Lung (tissue), 11 donors: ENCODE measurements at regions not wholly inside any gene's neighbourhood (a gene's known extent, or its start where the extent isn't known, plus 50 kb on each side); places are given as distances from the start of the nearest gene placed in this dataset.
A peak's percentile ranks its signal among the peaks of the same experiment; 100 is the strongest.

ENCODE experiments used
- ATAC-seq: fragments of 200-7000 bp; cut with Tn5 transposase; one replicate; pipeline ENCODE4 v1.9.1; 2020; ENCODE audit warnings: moderate number of reproducible peaks; ENCODE audit not compliant: insufficient read depth, low FRiP score
- DNase-seq, 3 donors: peaks; one replicate each; pipeline ENCODE4 v3.0.0-alpha.2; 2013 to 2017
- H3K27ac ChIP-seq, 2 donors: one replicate each; pipeline ENCODE4 v1.5.1; 2013; ENCODE audit warnings: mild to moderate bottlenecking in 2 of 2, moderate library complexity in 2 of 2, control low read depth in 1 of 2, inconsistent platforms in 1 of 2, low read depth in 1 of 2, low read length in 1 of 2
- H3K27me3 ChIP-seq, 3 donors: one replicate each; pipeline ENCODE4 v1.5.1; 2013; ENCODE audit warnings: low read length in 2 of 3; ENCODE audit not compliant: control insufficient read depth in 3 of 3, insufficient read depth in 3 of 3
- H3K36me3 ChIP-seq, 4 donors: one replicate each; pipeline ENCODE4 v1.5.1; 2013; ENCODE audit warnings: low read length in 4 of 4, mild to moderate bottlenecking in 1 of 4, moderate library complexity in 1 of 4; ENCODE audit not compliant: control insufficient read depth in 4 of 4, insufficient read depth in 4 of 4
- H3K4me1 ChIP-seq, 5 donors: one replicate each; pipeline ENCODE4 v1.5.1; 2013; ENCODE audit warnings: low read length in 5 of 5, mild to moderate bottlenecking in 2 of 5, moderate library complexity in 1 of 5; ENCODE audit not compliant: control insufficient read depth in 5 of 5, insufficient read depth in 5 of 5
- H3K4me3 ChIP-seq: one replicate; pipeline ENCODE4 v1.5.1; 2013; ENCODE audit warnings: mild to moderate bottlenecking, control low read depth, moderate library complexity
- H3K9ac ChIP-seq, 2 donors: one replicate each; pipeline ENCODE4 v1.5.1; 2013; ENCODE audit warnings: low read length in 2 of 2, control low read depth in 1 of 2; ENCODE audit not compliant: insufficient read depth in 1 of 2
- H3K9me3 ChIP-seq, 4 donors: one replicate each; pipeline ENCODE4 v1.5.1; 2013; ENCODE audit warnings: low read length in 3 of 4, mild to moderate bottlenecking in 1 of 4, moderate library complexity in 1 of 4; ENCODE audit not compliant: control insufficient read depth in 4 of 4, insufficient read depth in 3 of 4
- WGBS, 2 donors: extraction: QIAGEN DNeasy Blood & Tissue Kit; methylation state at CpG; one replicate each; pipeline ENCODE4 v1.1.7; 2013; 5-methylcytosine and 5-hydroxymethylcytosine counted together
- TF ChIP-seq, protein P1 (sequence below): IDR thresholded peaks from 2 replicates; pipeline ENCODE4 v1.5.1; 2012; ENCODE audit warnings: mild to moderate bottlenecking; ENCODE audit errors: control extremely low read depth, extremely low read depth
- donor health status: control.
- donor health status: control.
- donor health status: Bipolar disorder and iron deficiency.
- donor health status: healthy.
- donor health status: DM: yes; HTN: yes; CAD: no.

DNA sequence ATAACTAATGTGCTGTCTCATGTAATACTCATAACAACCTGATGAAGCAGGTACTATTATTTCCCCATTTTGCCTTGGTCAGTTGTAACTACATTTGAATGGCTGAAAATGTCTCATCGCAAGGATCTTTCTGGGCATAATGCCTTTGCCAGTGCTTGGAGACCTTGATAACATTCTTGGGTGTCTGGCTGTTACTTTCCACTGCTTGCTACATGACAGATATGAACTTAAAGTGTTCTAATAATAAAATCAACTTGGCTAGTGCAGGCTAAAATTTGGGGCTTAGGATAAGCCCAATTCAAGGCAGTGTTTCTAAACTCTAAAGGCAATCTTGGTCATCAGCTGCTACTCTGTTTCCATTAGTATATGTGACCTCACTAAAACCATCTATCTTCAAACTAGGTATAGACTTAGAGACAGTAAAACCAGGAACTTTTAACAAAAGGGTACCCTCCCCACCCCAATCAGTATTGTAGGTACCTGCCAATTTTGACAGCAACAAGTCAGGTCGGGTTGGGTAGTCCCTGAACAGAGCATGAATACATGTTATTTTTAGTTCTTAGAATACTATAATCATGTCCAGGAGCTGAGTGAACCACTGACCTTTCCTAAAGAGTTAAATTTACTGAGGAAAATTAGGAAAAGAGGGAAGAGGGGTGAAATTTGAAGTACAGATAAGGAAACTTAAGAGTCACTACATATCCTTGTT is 68.2 kb upstream of the AHR start:
- DNase-seq (no peak), ATAC-seq (no peak)
- peaks cover 0 to 12% (median 0%) of the 10 kb centered on the region in 5 donors for H3K4me1 ChIP-seq
- no peaks in the 10 kb centered on the region for H3K36me3 ChIP-seq
- H3K4me3 ChIP-seq: no peak overlapping the region
- H3K27me3 ChIP-seq: no peaks in the 10 kb centered on the region
- WGBS, 2 donors: 85 to 87% methylated on average over 2 of the region's 2 CpGs
- H3K9ac ChIP-seq: no peak overlapping the region
- H3K9me3 ChIP-seq: no peaks in the 10 kb centered on the region
- TF ChIP-seq, protein P1, sequence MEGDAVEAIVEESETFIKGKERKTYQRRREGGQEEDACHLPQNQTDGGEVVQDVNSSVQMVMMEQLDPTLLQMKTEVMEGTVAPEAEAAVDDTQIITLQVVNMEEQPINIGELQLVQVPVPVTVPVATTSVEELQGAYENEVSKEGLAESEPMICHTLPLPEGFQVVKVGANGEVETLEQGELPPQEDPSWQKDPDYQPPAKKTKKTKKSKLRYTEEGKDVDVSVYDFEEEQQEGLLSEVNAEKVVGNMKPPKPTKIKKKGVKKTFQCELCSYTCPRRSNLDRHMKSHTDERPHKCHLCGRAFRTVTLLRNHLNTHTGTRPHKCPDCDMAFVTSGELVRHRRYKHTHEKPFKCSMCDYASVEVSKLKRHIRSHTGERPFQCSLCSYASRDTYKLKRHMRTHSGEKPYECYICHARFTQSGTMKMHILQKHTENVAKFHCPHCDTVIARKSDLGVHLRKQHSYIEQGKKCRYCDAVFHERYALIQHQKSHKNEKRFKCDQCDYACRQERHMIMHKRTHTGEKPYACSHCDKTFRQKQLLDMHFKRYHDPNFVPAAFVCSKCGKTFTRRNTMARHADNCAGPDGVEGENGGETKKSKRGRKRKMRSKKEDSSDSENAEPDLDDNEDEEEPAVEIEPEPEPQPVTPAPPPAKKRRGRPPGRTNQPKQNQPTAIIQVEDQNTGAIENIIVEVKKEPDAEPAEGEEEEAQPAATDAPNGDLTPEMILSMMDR: no peak
- H3K27ac ChIP-seq: peak overlapping the region in 1 of 2 donors; percentile 83

DNA sequence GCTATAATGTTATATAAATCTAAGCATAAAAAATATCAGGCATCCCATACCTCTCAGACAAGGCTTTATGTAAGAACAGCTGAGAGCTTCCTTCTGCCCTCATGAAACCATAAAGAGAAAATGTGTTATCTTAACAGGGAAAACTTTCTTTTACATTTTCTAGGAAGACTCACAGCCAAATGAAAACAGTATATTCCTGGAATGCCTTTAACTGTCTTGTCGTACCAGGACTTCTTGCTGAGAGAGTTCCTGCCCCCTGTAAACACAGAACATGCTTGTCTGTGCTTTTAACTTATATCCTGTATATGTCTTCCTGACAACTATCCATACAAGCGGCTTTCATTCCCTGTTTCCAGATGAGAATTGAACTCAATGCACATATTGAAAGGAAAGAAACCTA is 64.8 kb upstream of the AHR start:
- H3K4me1 ChIP-seq: peaks cover 0 to 9% (median 0%) of the 10 kb centered on the region in 5 donors
- 56 to 58% methylated on average over 2 of the region's 2 CpGs for WGBS, 2 donors
- TF ChIP-seq, protein P1: no peak
- no peaks in the 10 kb centered on the region for H3K9me3 ChIP-seq
- H3K27ac ChIP-seq: peak overlapping the region in 1 of 2 donors; percentile 16
- no peaks in the 10 kb centered on the region for H3K27me3 ChIP-seq
- ATAC-seq (no peak), DNase-seq (no peak)
- no peak overlapping the region for H3K4me3 ChIP-seq
- no peaks in the 10 kb centered on the region for H3K36me3 ChIP-seq
- no peak overlapping the region for H3K9ac ChIP-seq

DNA sequence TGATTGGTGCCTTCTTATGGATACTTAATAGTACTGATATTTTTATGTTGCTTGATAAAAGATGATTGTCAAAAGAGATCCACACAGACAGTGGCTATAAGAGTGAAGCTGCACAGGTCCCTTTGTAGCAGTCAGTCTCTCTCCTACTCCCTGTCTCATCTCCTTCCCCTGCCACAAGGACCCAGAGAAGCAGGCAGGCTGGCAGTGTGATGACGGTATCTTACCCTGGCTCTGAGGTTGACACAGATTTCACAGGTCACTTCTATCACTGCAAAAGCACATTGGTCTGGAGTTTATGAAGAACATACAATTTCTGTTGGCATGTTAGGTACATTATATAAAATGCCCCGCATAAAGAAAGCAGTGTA is 64.4 kb upstream of the AHR start:
- 33 to 74% methylated on average over 2 of the region's 2 CpGs for WGBS, 2 donors
- Histone ChIP-seq H3K9me3 (no peaks in the 10 kb centered on the region), H3K4me1 (peaks cover 0 to 9% (median 0%) of the 10 kb centered on the region in 5 donors), H3K9ac (no peak overlapping the region), H3K4me3 (no peak overlapping the region), H3K36me3 (no peaks in the 10 kb centered on the region), H3K27ac (peak overlapping the region; percentile 16 to 90), H3K27me3 (no peaks in the 10 kb centered on the region)
- TF ChIP-seq, protein P1: no peak
- ATAC-seq: no peak
- no peak for DNase-seq
